Thyroid gland (tissue), 4 donors: ENCODE measurements at regions not wholly inside any gene's neighbourhood (a gene's known extent, or its start where the extent isn't known, plus 50 kb on each side); places are given as distances from the start of the nearest gene placed in this dataset.

Experiments used
- DNase-seq, 2 donors: peaks; one replicate each; pipeline ENCODE4 v3.0.0-alpha.2; 2019
- H3K27ac ChIP-seq, 3 donors: fragments of 200-600 bp; sonication (generic); 1 replicate in 2 of 3; 2 replicates in 1 of 3; pipeline ENCODE4 v1.5.1; 2016 to 2019; ENCODE audit warnings: mild to moderate bottlenecking in 1 of 3, moderate library complexity in 1 of 3
- H3K27me3 ChIP-seq: fragments of 200-600 bp; sonication (generic); one replicate; pipeline ENCODE4 v1.5.1; 2019
- H3K36me3 ChIP-seq, 2 donors: fragments of 200-600 bp; sonication (generic); one replicate each; pipeline ENCODE4 v1.5.1; 2016 to 2019
- H3K4me1 ChIP-seq, 2 donors: fragments of 200-600 bp; sonication (generic); one replicate each; pipeline ENCODE4 v1.5.1; 2017 to 2019
- H3K4me3 ChIP-seq, 3 donors: fragments of 200-600 bp; sonication (generic); replicated peaks in 1 of 3; 1 replicate in 2 of 3; 2 replicates in 1 of 3; pipeline ENCODE4 v1.5.1; 2016; ENCODE audit warnings: mild to moderate bottlenecking in 1 of 3
- H3K9me3 ChIP-seq: fragments of 200-600 bp; sonication (generic); one replicate; pipeline ENCODE4 v1.5.1; 2017
- POLR2A ChIP-seq, 2 donors: fragments of 450-650 bp; IDR thresholded peaks; one replicate each; pipeline ENCODE4 v1.6.1; 2017; ENCODE audit warnings: antibody characterized with exemption in 2 of 2, mild to moderate bottlenecking in 2 of 2, moderate library complexity in 1 of 2
- WGBS, 2 donors: methylation state at CpG; one replicate each; pipeline ENCODE4 v1.1.5; 2017; 5-methylcytosine and 5-hydroxymethylcytosine counted together
- intact Hi-C: fragments of 100-400 bp; cut with DNase I; formaldehyde crosslinking; loops from one replicate; pipeline ENCODE4 v1.15.1; 2023
- TF ChIP-seq, protein P1 (sequence below), 6 experiments: fragments of 200-600 bp in 3 of 6; fragments of 450-650 bp in 3 of 6; sonication (generic) in 3 of 6; IDR thresholded peaks; one replicate each; pipeline ENCODE4 v1.5.1; 2016 to 2019; ENCODE audit warnings: antibody characterized with exemption in 6 of 6, mild to moderate bottlenecking in 2 of 6, inconsistent platforms in 1 of 6, moderate library complexity in 1 of 6

DNA sequence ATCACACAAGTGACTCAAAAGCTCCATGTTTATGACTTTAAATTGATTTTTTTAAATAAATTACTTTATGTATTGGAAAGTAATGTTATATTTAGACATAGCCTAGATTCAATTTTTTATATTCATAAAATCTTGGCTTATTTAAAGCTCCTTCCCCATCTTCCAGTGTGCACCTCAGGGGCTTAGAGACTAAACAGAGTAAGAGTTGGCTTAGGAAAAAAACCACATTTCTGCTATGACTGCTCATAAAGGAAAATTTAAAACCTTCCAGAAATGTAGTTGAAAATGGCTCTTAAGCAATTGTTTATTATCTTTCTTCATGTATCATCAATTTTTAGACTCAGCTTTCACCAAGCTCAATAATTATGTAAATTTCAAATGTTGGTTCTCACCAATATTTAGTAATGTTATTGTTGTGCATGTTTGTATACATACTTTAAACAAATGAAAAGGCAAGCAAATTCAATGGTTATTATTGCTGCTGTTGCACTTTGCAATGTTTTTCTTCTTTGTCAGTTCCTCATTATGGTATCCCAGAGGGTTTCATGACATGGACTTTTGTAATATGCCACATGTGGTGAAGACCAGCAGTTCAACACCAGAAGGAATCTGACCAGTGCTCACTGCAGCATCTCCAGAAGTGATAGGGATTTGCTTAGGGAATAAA is 700.1 kb upstream of the ANKRD30A start:
- H3K9me3 ChIP-seq = no peaks in the 10 kb centered on the region
- intact Hi-C loops = no loop called here
- H3K4me1 ChIP-seq = no peaks in the 10 kb centered on the region
- no peak for DNase-seq
- TF ChIP-seq, protein P1, sequence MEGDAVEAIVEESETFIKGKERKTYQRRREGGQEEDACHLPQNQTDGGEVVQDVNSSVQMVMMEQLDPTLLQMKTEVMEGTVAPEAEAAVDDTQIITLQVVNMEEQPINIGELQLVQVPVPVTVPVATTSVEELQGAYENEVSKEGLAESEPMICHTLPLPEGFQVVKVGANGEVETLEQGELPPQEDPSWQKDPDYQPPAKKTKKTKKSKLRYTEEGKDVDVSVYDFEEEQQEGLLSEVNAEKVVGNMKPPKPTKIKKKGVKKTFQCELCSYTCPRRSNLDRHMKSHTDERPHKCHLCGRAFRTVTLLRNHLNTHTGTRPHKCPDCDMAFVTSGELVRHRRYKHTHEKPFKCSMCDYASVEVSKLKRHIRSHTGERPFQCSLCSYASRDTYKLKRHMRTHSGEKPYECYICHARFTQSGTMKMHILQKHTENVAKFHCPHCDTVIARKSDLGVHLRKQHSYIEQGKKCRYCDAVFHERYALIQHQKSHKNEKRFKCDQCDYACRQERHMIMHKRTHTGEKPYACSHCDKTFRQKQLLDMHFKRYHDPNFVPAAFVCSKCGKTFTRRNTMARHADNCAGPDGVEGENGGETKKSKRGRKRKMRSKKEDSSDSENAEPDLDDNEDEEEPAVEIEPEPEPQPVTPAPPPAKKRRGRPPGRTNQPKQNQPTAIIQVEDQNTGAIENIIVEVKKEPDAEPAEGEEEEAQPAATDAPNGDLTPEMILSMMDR (IDR thresholded peaks at IDR 0.05) = no peak
- no peak for TF ChIP-seq POLR2A (IDR thresholded peaks at IDR 0.05)
- no peaks in the 10 kb centered on the region for H3K36me3 ChIP-seq
- no peaks in the 10 kb centered on the region for H3K27me3 ChIP-seq
- no peak overlapping the region for H3K27ac ChIP-seq
- H3K4me3 ChIP-seq = no peak overlapping the region

DNA sequence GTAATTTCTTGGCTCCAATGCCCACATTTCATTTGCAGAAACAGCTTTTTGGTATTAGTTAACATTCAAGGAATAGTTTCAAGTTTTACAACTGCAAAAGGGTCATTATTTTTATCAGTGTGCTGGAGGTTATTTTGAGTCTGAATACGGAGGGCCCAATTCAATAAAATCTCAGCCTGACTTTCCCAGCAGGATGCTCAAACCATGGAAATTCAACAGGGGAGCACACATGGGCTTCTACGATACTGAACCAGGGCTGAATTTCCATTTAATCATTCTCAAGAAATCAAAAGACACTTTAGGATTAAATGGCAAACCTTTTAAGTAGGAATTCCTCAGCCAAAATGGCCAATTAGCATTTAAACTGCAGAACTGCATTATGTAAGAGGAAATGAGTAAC is 700.9 kb upstream of the ANKRD30A start:
- H3K4me3 ChIP-seq = no peak overlapping the region
- intact Hi-C loops = no loop called here
- H3K27ac ChIP-seq = no peak overlapping the region
- H3K9me3 ChIP-seq = no peaks in the 10 kb centered on the region
- H3K36me3 ChIP-seq = no peaks in the 10 kb centered on the region
- TF ChIP-seq, protein P1 (IDR thresholded peaks at IDR 0.05) = no peak
- TF ChIP-seq POLR2A (IDR thresholded peaks at IDR 0.05) = no peak
- no peak for DNase-seq
- 78 to 86% methylated on average over 2 of the region's 2 CpGs for WGBS, 2 donors
- H3K4me1 ChIP-seq = no peaks in the 10 kb centered on the region
- no peaks in the 10 kb centered on the region for H3K27me3 ChIP-seq

DNA sequence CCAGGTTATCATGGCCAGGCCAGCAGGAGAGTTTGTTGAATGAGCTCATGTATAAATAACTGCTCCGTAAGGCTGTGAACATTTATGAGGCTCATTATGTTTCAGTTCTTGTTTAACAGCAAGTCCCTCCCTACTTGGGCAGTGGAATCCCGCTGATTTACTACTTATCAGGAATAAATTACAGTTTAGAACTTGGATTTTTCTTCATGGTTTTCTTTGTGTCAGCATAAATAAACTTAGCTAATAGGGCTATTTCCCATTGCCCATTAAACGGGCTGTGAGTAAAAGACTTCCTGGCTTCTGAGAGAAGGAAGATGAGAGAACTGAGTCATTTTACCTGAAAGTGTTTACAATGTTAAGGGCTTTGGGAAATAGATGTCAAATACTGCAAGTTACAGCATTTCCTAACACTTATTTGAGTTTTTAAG is 701.6 kb upstream of the ANKRD30A start:
- intact Hi-C loops = no loop called here
- H3K4me3 ChIP-seq = no peak overlapping the region
- no peak for DNase-seq
- TF ChIP-seq, protein P1 (IDR thresholded peaks at IDR 0.05) = no peak
- no peak for TF ChIP-seq POLR2A (IDR thresholded peaks at IDR 0.05)
- H3K36me3 ChIP-seq = no peaks in the 10 kb centered on the region
- no peaks in the 10 kb centered on the region for H3K4me1 ChIP-seq
- 74 to 77% methylated on average over 3 of the region's 3 CpGs for WGBS, 2 donors
- no peaks in the 10 kb centered on the region for H3K9me3 ChIP-seq
- no peaks in the 10 kb centered on the region for H3K27me3 ChIP-seq
- no peak overlapping the region for H3K27ac ChIP-seq

DNA sequence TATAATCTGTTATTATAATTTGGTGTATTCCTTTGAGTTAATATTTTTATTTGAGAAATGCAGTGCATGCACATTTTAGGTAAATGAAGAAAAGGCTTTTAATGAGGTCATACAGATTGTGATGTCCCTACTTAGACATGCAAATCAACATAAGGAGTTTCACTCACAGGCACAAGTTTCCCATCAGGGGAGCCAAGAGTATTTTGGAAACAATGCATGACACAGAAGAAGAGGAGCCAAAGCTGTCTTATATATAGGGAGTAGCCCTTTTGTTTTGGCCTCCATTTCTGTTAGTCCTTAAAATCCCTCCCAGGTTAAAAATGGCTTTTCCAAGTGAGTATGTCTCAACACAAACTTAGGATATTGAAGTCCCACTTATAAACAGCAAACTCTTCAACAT is 703.4 kb upstream of the ANKRD30A start:
- no peak for DNase-seq
- Histone ChIP-seq H3K4me1 (no peaks in the 10 kb centered on the region), H3K27me3 (no peaks in the 10 kb centered on the region), H3K36me3 (no peaks in the 10 kb centered on the region), H3K4me3 (no peak overlapping the region), H3K9me3 (no peaks in the 10 kb centered on the region), H3K27ac (no peak overlapping the region)
- intact Hi-C loops = no loop called here
- no peak for TF ChIP-seq POLR2A (IDR thresholded peaks at IDR 0.05)
- TF ChIP-seq, protein P1 (IDR thresholded peaks at IDR 0.05) = no peak

DNA sequence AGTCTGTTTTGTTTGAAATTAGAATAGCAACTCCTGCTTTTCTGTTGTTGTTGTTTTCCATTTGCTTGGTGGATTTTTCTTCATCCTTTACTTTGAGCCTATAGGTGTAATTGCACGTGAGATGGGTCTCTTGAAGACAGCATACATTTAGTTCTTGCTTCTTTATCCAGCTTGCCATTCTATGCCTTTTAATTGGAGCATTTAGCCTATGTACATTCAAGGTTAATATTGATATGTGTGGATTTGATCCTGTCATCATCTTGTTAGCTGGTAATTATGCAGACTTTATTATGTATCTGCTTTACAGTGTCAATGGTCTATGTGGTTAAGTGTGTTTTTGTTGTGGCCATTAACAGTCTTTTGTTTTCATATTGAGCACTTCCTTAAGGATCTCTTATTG is 708.9 kb upstream of the ANKRD30A start:
- WGBS, 2 donors = 32 to 46% methylated on average over 1 of the region's 1 CpG
- H3K27me3 ChIP-seq = no peaks in the 10 kb centered on the region
- H3K4me1 ChIP-seq = no peaks in the 10 kb centered on the region
- H3K27ac ChIP-seq = no peak overlapping the region
- H3K36me3 ChIP-seq = no peaks in the 10 kb centered on the region
- no peak for DNase-seq
- no peak overlapping the region for H3K4me3 ChIP-seq
- intact Hi-C loops = no loop called here
- no peak for TF ChIP-seq POLR2A (IDR thresholded peaks at IDR 0.05)
- TF ChIP-seq, protein P1 (IDR thresholded peaks at IDR 0.05) = no peak
- H3K9me3 ChIP-seq = no peaks in the 10 kb centered on the region
